ENCODE measurements at regions not wholly inside any gene's neighbourhood (a gene's known extent, or its start where the extent isn't known, plus 50 kb on each side); places are given as distances from the start of the nearest gene placed in this dataset.

DNA sequence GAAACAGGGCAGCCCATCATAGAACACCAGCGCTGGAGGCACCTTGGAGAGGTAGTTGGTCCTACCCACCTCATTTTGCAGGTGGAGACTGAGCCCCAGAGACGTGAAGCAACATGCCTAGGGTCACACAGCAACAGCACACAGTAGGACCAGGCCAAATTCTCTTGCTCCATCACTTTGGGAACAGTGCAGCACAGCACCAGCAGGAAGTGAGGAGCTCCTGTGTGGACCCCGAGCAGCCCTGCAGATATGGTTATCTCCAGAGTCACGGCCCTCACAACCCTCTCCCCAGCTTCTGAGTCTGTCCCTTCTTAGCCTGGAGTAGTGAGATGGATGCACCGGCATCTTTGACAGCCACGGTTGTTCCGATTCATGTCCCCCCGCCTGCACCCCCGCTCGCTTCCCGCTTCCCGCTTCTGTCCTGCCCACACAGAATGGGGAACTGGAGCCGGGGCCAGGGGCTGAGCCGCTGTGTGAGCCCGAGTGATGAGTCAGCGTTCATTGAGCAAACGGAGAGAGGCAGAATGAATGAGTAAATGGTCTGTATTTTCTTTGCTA, 72.6 kb upstream of the DUSP22 start:
- no peak for DNase-seq
- intact Hi-C loops (cut with DNase I), result no loop called here
- H3K36me3 ChIP-seq, result no peaks in the 10 kb centered on the region
- H3K4me3 ChIP-seq, result no peak overlapping the region
- H3K4me1 ChIP-seq, result peaks cover 0 to 32% (median 6%) of the 10 kb centered on the region in 3 donors
- H3K9me3 ChIP-seq, result no peaks in the 10 kb centered on the region
- 28 to 54% methylated on average over 5 to 13 of the region's 17 CpGs for WGBS, 2 donors
- H3K27ac ChIP-seq, result peak overlapping the region in 1 of 4 donors; percentile 21
- peaks cover 0 to 32% (median 0%) of the 10 kb centered on the region in 4 donors for H3K27me3 ChIP-seq
- TF ChIP-seq POLR2A (IDR thresholded peaks at IDR 0.05), result no peak
- TF ChIP-seq, protein P1, sequence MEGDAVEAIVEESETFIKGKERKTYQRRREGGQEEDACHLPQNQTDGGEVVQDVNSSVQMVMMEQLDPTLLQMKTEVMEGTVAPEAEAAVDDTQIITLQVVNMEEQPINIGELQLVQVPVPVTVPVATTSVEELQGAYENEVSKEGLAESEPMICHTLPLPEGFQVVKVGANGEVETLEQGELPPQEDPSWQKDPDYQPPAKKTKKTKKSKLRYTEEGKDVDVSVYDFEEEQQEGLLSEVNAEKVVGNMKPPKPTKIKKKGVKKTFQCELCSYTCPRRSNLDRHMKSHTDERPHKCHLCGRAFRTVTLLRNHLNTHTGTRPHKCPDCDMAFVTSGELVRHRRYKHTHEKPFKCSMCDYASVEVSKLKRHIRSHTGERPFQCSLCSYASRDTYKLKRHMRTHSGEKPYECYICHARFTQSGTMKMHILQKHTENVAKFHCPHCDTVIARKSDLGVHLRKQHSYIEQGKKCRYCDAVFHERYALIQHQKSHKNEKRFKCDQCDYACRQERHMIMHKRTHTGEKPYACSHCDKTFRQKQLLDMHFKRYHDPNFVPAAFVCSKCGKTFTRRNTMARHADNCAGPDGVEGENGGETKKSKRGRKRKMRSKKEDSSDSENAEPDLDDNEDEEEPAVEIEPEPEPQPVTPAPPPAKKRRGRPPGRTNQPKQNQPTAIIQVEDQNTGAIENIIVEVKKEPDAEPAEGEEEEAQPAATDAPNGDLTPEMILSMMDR (IDR thresholded peaks at IDR 0.05), result no peak

DNA sequence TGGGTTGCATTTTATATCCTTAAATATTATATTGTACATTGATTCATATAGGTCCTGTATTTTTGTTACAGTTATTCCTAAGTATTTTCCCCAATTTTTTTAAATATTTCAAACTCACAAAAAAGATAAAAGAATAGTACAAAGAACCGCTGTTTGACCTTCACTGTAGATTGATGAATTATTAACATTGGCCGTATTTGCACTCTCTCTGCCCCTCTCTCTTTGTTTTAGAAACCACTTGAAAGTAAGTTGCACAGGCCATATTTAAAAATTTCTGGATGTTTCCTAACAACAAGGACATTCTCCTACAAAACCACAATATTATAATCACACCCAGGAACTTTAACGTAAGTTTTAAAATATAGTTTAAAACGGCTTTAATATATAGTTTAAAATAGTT, 72.0 kb upstream of the DUSP22 start:
- intact Hi-C loops (cut with DNase I), result no loop called here
- 77 to 88% methylated on average over 4 of the region's 4 CpGs for WGBS, 2 donors
- no peak for TF ChIP-seq POLR2A (IDR thresholded peaks at IDR 0.05)
- TF ChIP-seq, protein P1 (IDR thresholded peaks at IDR 0.05), result no peak
- Histone ChIP-seq H3K27ac (no peak overlapping the region), H3K4me1 (peaks cover 0 to 36% (median 11%) of the 10 kb centered on the region in 3 donors), H3K27me3 (peaks cover 0 to 32% (median 0%) of the 10 kb centered on the region in 4 donors), H3K36me3 (no peaks in the 10 kb centered on the region), H3K9me3 (no peaks in the 10 kb centered on the region), H3K4me3 (no peak overlapping the region)
- no peak for DNase-seq

DNA sequence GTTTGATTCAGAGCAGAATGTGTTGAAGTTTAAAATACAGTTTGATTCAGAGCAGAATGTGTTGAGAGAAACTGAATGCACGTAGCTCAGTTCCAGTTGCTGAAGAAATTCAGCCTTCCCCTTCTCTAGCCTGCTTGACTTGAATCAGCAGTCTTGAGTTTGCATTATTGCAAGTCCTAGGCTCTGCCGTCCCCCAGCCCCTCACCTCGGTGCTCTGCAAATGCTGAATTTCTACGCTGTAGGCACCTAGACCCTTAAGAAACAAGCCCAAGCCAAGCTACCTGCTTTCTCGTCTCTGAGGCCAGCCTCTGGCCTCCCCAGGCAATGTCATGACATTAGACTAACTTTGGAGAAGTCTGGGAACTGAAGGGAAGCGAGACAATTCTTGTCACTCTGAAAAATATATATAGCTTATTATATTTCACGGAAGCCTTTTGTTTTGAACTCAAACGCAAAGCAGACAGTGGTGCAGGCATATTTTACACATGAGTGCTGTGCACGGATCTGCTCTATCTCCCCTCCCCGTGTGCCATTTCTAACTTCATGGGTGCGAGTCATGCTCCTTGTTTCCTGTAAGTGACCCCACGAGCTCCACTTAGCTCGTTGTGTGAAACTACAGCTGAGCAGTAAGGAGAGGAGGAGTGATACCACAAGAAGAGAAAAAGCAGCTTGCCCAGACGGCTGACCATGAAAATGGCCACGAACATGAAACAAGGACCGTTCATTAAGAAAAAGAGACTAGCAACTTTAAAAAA, 71.4 kb upstream of the DUSP22 start:
- WGBS, 2 donors, result 57 to 72% methylated on average over 14 to 15 of the region's 16 CpGs
- DNase-seq, result no peak
- no peak for TF ChIP-seq POLR2A (IDR thresholded peaks at IDR 0.05)
- TF ChIP-seq, protein P1 (IDR thresholded peaks at IDR 0.05), result no peak
- intact Hi-C loops (cut with DNase I), result no loop called here
- H3K4me1 ChIP-seq, result peaks cover 4 to 36% (median 17%) of the 10 kb centered on the region in 3 donors
- peaks cover 0 to 32% (median 0%) of the 10 kb centered on the region in 4 donors for H3K27me3 ChIP-seq
- H3K9me3 ChIP-seq, result no peaks in the 10 kb centered on the region
- H3K27ac ChIP-seq, result no peak overlapping the region
- H3K4me3 ChIP-seq, result no peak overlapping the region
- H3K36me3 ChIP-seq, result no peaks in the 10 kb centered on the region

DNA sequence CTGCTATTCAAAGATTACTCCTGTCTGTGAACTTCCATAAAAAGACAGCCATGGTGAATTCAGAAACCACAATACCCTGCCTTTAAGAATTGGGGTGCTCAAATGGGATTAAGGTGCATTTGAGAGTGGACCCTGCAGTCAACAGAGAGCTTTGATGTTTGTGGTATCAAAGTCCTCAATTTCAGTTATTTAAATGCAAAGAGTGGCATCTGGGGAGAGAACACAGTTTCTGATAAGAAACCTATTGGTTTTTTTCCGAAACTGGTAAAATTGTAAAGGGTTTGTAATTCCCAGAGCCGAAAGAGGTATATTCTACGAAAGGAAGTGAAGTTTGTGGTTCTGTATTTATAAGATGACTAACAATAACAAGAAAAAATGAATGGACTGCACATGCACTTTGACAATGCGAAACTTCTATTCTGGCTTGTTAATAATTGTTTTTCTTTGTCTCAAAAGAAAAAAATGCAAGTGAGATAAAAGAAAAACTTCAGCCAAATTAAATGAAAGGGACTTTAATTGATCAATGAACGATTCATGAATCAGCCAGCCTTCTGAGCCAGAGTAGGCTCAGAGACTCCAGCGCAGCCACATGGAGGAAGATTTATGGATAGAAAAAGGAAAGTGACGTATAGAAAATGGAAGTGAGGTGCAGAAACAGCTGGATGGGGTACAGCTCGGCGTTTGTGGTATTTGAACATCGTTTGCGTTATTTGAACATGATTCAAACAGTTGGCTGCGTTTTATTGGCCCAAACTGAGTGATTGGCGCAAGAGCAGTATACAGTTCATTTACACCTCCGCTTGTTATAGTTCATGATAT, 70.5 kb upstream of the DUSP22 start:
- peaks cover 0 to 32% (median 0%) of the 10 kb centered on the region in 4 donors for H3K27me3 ChIP-seq
- intact Hi-C loops (cut with DNase I), result no loop called here
- WGBS, 2 donors, result 55 to 59% methylated on average over 14 of the region's 14 CpGs
- no peak for DNase-seq
- no peaks in the 10 kb centered on the region for H3K36me3 ChIP-seq
- peaks cover 4 to 36% (median 19%) of the 10 kb centered on the region in 3 donors for H3K4me1 ChIP-seq
- no peak for TF ChIP-seq POLR2A (IDR thresholded peaks at IDR 0.05)
- TF ChIP-seq, protein P1 (IDR thresholded peaks at IDR 0.05), result no peak
- no peak overlapping the region for H3K27ac ChIP-seq
- H3K4me3 ChIP-seq, result no peak overlapping the region
- no peaks in the 10 kb centered on the region for H3K9me3 ChIP-seq

DNA sequence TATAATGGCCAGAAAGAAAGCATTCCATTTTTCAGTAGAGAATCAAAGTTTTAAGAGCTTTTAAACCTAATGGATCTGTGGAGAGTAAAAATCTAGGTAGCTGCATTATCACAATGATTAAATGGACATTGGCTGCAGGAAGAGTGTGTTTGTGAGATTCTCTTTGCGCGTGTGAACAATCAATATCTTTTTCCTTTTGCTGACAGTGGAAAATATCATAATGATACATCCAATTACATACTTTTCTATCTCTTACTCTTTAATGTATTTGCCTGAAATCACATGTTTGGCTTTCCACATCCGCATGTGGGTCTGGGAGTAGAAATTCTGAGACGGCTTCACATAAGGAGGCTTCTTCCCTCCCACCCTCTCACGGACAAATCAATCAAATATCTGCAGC, 69.8 kb upstream of the DUSP22 start:
- H3K27me3 ChIP-seq, result peaks cover 0 to 32% (median 0%) of the 10 kb centered on the region in 4 donors
- H3K9me3 ChIP-seq, result no peaks in the 10 kb centered on the region
- H3K4me1 ChIP-seq, result peaks cover 4 to 36% (median 19%) of the 10 kb centered on the region in 3 donors
- no peak overlapping the region for H3K4me3 ChIP-seq
- WGBS, 2 donors, result 91 to 95% methylated on average over 5 of the region's 5 CpGs
- H3K27ac ChIP-seq, result no peak overlapping the region
- TF ChIP-seq POLR2A (IDR thresholded peaks at IDR 0.05), result no peak
- TF ChIP-seq, protein P1 (IDR thresholded peaks at IDR 0.05), result no peak
- no peaks in the 10 kb centered on the region for H3K36me3 ChIP-seq
- DNase-seq, result no peak
- intact Hi-C loops (cut with DNase I), result no loop called here
